ENCODE measurements at regions not wholly inside any gene's neighbourhood (a gene's known extent, or its start where the extent isn't known, plus 50 kb on each side); places are given as distances from the start of the nearest gene placed in this dataset.

- WGBS: 75% methylated on average over 8 of the region's 10 CpGs
- H4K91ac ChIP-seq (ENCODE audit: low read length): no peak overlapping the region
- no peak overlapping the region for H2AK5ac ChIP-seq (ENCODE audit: low read length, severe bottlenecking)
Measured at GRCh38 chr14:30297876-30298795, 260.8 kb upstream of the G2E3 start.

DNA sequence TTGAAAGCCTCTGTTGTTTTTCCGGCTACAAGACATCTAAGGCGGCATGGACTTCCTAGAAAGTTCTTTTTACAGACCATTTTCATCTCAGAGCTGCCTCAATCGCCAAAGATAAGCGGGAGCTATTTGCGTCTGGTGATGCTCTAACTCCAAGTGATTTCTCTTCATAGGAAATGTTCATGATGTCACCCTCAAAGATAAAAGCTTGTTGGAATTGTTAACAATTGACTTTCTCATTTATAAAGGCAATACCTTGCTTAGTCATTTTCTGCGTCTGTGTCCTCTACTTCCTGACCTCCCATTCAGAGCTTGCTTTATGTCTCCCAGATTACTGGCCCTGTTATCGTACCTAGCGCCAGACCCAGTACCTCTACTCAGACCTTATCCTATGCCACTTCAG lies 259.0 kb upstream of the G2E3 start:
- H3K23ac ChIP-seq (ENCODE audit: low read length in 2 of 2): no peak overlapping the region
- peak; percentile 20 for DNase-seq
- no peaks in the 10 kb centered on the region for H3K36me3 ChIP-seq (ENCODE audit: control insufficient read depth in 1 of 2, insufficient read depth in 2 of 2, low read depth in 1 of 2, low read length in 2 of 2)

More at GRCh38 chr14:30297876-30298795, 260.8 kb upstream of the G2E3 start:
- Histone ChIP-seq H3K23ac (ENCODE audit: low read length in 2 of 2) (no peak overlapping the region), H3K4me2 (ENCODE audit: low read length, poor library complexity, severe bottlenecking) (no peak overlapping the region), H3K4ac (ENCODE audit: low read depth in 1 of 2, low read length in 2 of 2) (no peak overlapping the region), H3K9me3 (ENCODE audit: control insufficient read depth, low read length) (no peaks in the 10 kb centered on the region), H2BK120ac (ENCODE audit: low read depth, low read length) (no peak overlapping the region), H3K9ac (ENCODE audit: low read length) (no peak overlapping the region), H3K27me3 (ENCODE audit: control insufficient read depth in 1 of 2, insufficient read depth in 1 of 2, low read length in 2 of 2) (no peaks in the 10 kb centered on the region), H3K27ac (ENCODE audit: low read length, poor library complexity, severe bottlenecking) (no peak overlapping the region), H3K4me1 (ENCODE audit: control insufficient read depth, insufficient read depth, low read depth, low read length) (no peaks in the 10 kb centered on the region), H4K8ac (ENCODE audit: low read length) (no peak overlapping the region), H2AFZ (ENCODE audit: low read depth, low read length) (no peak overlapping the region), H3K36me3 (ENCODE audit: control insufficient read depth in 1 of 2, insufficient read depth in 2 of 2, low read depth in 1 of 2, low read length in 2 of 2) (no peaks in the 10 kb centered on the region), H3K18ac (ENCODE audit: low read depth in 1 of 2, low read length in 2 of 2) (no peak overlapping the region), H3K14ac (ENCODE audit: low read length in 2 of 2) (no peak overlapping the region), H2BK15ac (ENCODE audit: low read depth, poor library complexity, severe bottlenecking) (no peak overlapping the region), H3K4me3 (ENCODE audit: insufficient read depth in 1 of 2, low read depth in 1 of 2, low read length in 2 of 2) (no peak overlapping the region), H2BK5ac (ENCODE audit: low read depth, low read length, poor library complexity, severe bottlenecking) (no peak overlapping the region), H3K79me1 (replicated peaks; ENCODE audit: low read length, poor library complexity, severe bottlenecking) (no peaks in the 10 kb centered on the region), H2BK12ac (ENCODE audit: low read length in 2 of 2) (no peak overlapping the region)
- DNase-seq: no peak

DNA sequence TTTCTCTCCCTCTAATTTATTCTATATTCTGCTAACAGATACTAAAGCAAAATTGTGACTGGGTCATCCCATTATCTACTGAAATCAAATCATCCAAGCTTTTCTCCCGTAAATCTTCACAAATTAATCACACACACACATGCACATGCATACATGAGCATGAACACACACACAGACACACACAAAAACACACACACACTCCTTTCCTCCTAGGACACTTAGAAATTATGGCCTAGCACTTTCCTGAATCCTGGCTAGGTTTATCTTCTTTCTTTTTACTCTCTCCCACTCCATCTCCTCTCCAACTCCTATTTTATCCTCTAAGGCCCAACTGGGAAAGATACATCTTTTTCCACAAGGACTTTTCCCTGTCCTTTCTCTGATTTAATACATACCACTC lies 255.6 kb upstream of the G2E3 start:
- H3K27ac ChIP-seq (ENCODE audit: low read length, poor library complexity, severe bottlenecking): no peak overlapping the region
- no peak overlapping the region for H2BK12ac ChIP-seq (ENCODE audit: low read length in 2 of 2)
- H3K9me3 ChIP-seq (ENCODE audit: control insufficient read depth, low read length): no peaks in the 10 kb centered on the region
- no peak overlapping the region for H3K4me3 ChIP-seq (ENCODE audit: insufficient read depth in 1 of 2, low read depth in 1 of 2, low read length in 2 of 2)
- H3K9ac ChIP-seq (ENCODE audit: low read length): no peak overlapping the region
- DNase-seq: no peak
- H3K27me3 ChIP-seq (ENCODE audit: control insufficient read depth in 1 of 2, insufficient read depth in 1 of 2, low read length in 2 of 2): no peaks in the 10 kb centered on the region
- H3K36me3 ChIP-seq (ENCODE audit: control insufficient read depth in 1 of 2, insufficient read depth in 2 of 2, low read depth in 1 of 2, low read length in 2 of 2): no peaks in the 10 kb centered on the region
- H4K8ac ChIP-seq (ENCODE audit: low read length): no peak overlapping the region
- no peak overlapping the region for H2BK120ac ChIP-seq (ENCODE audit: low read depth, low read length)
- H3K14ac ChIP-seq (ENCODE audit: low read length in 2 of 2): no peak overlapping the region
- H3K4me1 ChIP-seq (ENCODE audit: control insufficient read depth, insufficient read depth, low read depth, low read length): no peaks in the 10 kb centered on the region
- WGBS: 60% methylated on average over 1 of the region's 1 CpG
- no peak overlapping the region for H3K23ac ChIP-seq (ENCODE audit: low read length in 2 of 2)
- H4K91ac ChIP-seq (ENCODE audit: low read length): no peak overlapping the region
- no peak overlapping the region for H3K4ac ChIP-seq (ENCODE audit: low read depth in 1 of 2, low read length in 2 of 2)
- no peak overlapping the region for H2BK15ac ChIP-seq (ENCODE audit: low read depth, poor library complexity, severe bottlenecking)
- no peaks in the 10 kb centered on the region for H3K79me1 ChIP-seq (replicated peaks; ENCODE audit: low read length, poor library complexity, severe bottlenecking)
- H3K18ac ChIP-seq (ENCODE audit: low read depth in 1 of 2, low read length in 2 of 2): no peak overlapping the region
- H2AFZ ChIP-seq (ENCODE audit: low read depth, low read length): no peak overlapping the region
- no peak overlapping the region for H2BK5ac ChIP-seq (ENCODE audit: low read depth, low read length, poor library complexity, severe bottlenecking)
- H3K4me2 ChIP-seq (ENCODE audit: low read length, poor library complexity, severe bottlenecking): no peak overlapping the region
- H2AK5ac ChIP-seq (ENCODE audit: low read length, severe bottlenecking): no peak overlapping the region

More for the DNA sequence above, 259.0 kb upstream of the G2E3 start:
- Histone ChIP-seq H2AFZ (ENCODE audit: low read depth, low read length) (no peak overlapping the region), H3K79me1 (replicated peaks; ENCODE audit: low read length, poor library complexity, severe bottlenecking) (no peaks in the 10 kb centered on the region), H4K8ac (ENCODE audit: low read length) (no peak overlapping the region), H2AK5ac (ENCODE audit: low read length, severe bottlenecking) (no peak overlapping the region), H4K91ac (ENCODE audit: low read length) (no peak overlapping the region), H2BK15ac (ENCODE audit: low read depth, poor library complexity, severe bottlenecking) (no peak overlapping the region), H3K27me3 (ENCODE audit: control insufficient read depth in 1 of 2, insufficient read depth in 1 of 2, low read length in 2 of 2) (no peaks in the 10 kb centered on the region), H2BK12ac (ENCODE audit: low read length in 2 of 2) (no peak overlapping the region), H3K9me3 (ENCODE audit: control insufficient read depth, low read length) (no peaks in the 10 kb centered on the region), H3K4me3 (ENCODE audit: insufficient read depth in 1 of 2, low read depth in 1 of 2, low read length in 2 of 2) (no peak overlapping the region), H2BK5ac (ENCODE audit: low read depth, low read length, poor library complexity, severe bottlenecking) (no peak overlapping the region), H3K14ac (ENCODE audit: low read length in 2 of 2) (no peak overlapping the region), H3K27ac (ENCODE audit: low read length, poor library complexity, severe bottlenecking) (no peak overlapping the region), H3K4ac (ENCODE audit: low read depth in 1 of 2, low read length in 2 of 2) (no peak overlapping the region), H3K9ac (ENCODE audit: low read length) (no peak overlapping the region), H3K4me2 (ENCODE audit: low read length, poor library complexity, severe bottlenecking) (no peak overlapping the region), H3K4me1 (ENCODE audit: control insufficient read depth, insufficient read depth, low read depth, low read length) (no peaks in the 10 kb centered on the region), H2BK120ac (ENCODE audit: low read depth, low read length) (no peak overlapping the region), H3K18ac (ENCODE audit: low read depth in 1 of 2, low read length in 2 of 2) (no peak overlapping the region)
- 59% methylated on average over 7 of the region's 8 CpGs for WGBS

GRCh38 chr14:30305346-30305745 lies 253.6 kb upstream of the G2E3 start:
- Histone ChIP-seq H3K9me3 (ENCODE audit: control insufficient read depth, low read length) (no peaks in the 10 kb centered on the region), H3K79me1 (replicated peaks; ENCODE audit: low read length, poor library complexity, severe bottlenecking) (no peaks in the 10 kb centered on the region), H3K27me3 (ENCODE audit: control insufficient read depth in 1 of 2, insufficient read depth in 1 of 2, low read length in 2 of 2) (no peaks in the 10 kb centered on the region), H2AK5ac (ENCODE audit: low read length, severe bottlenecking) (no peak overlapping the region), H3K9ac (ENCODE audit: low read length) (no peak overlapping the region), H3K18ac (ENCODE audit: low read depth in 1 of 2, low read length in 2 of 2) (no peak overlapping the region), H2AFZ (ENCODE audit: low read depth, low read length) (no peak overlapping the region), H3K36me3 (ENCODE audit: control insufficient read depth in 1 of 2, insufficient read depth in 2 of 2, low read depth in 1 of 2, low read length in 2 of 2) (no peaks in the 10 kb centered on the region), H4K8ac (ENCODE audit: low read length) (no peak overlapping the region), H2BK15ac (ENCODE audit: low read depth, poor library complexity, severe bottlenecking) (no peak overlapping the region), H3K23ac (ENCODE audit: low read length in 2 of 2) (no peak overlapping the region), H2BK5ac (ENCODE audit: low read depth, low read length, poor library complexity, severe bottlenecking) (no peak overlapping the region), H2BK12ac (ENCODE audit: low read length in 2 of 2) (no peak overlapping the region), H4K91ac (ENCODE audit: low read length) (no peak overlapping the region), H3K27ac (ENCODE audit: low read length, poor library complexity, severe bottlenecking) (no peak overlapping the region), H3K4me3 (ENCODE audit: insufficient read depth in 1 of 2, low read depth in 1 of 2, low read length in 2 of 2) (no peak overlapping the region), H2BK120ac (ENCODE audit: low read depth, low read length) (no peak overlapping the region), H3K4ac (ENCODE audit: low read depth in 1 of 2, low read length in 2 of 2) (no peak overlapping the region), H3K4me2 (ENCODE audit: low read length, poor library complexity, severe bottlenecking) (no peak overlapping the region), H3K14ac (ENCODE audit: low read length in 2 of 2) (no peak overlapping the region), H3K4me1 (ENCODE audit: control insufficient read depth, insufficient read depth, low read depth, low read length) (no peaks in the 10 kb centered on the region)
- 50% methylated on average over 1 of the region's 1 CpG for whole genome bisulfite sequencing
- DNase-seq: no peak
